Suprapubic skin (tissue), 3 donors: ENCODE measurements at regions not wholly inside any gene's neighbourhood (a gene's known extent, or its start where the extent isn't known, plus 50 kb on each side); places are given as distances from the start of the nearest gene placed in this dataset.

Experiments used
- CTCF ChIP-seq, 2 donors: fragments of 200-600 bp in 1 of 2; fragments of 450-650 bp in 1 of 2; sonication (generic) in 1 of 2; IDR thresholded peaks; one replicate each; pipeline ENCODE4 v1.5.1; 2016 to 2019; ENCODE audit warnings: antibody characterized with exemption in 2 of 2, mild to moderate bottlenecking in 1 of 2, moderate library complexity in 1 of 2
- POLR2A ChIP-seq, 2 donors: fragments of 450-650 bp; IDR thresholded peaks; one replicate each; pipeline ENCODE4 v1.6.1; 2017; ENCODE audit warnings: antibody characterized with exemption in 2 of 2, mild to moderate bottlenecking in 2 of 2, moderate library complexity in 2 of 2

- TF ChIP-seq CTCF (IDR thresholded peaks at IDR 0.05) (no peak), POLR2A (IDR thresholded peaks at IDR 0.05) (no peak)
Observed at GRCh38 chr14:104448321-104448720, 131.2 kb upstream of the C14orf180 start.
